HG03342 (cell line): ENCODE measurements at regions not wholly inside any gene's neighbourhood (a gene's known extent, or its start where the extent isn't known, plus 50 kb on each side); places are given as distances from the start of the nearest gene placed in this dataset.

Source experiments
- ATAC-seq: cut with Tn5 transposase; IDR thresholded peaks from one replicate; pipeline ENCODE4 v1.9.1; 2021; ENCODE audit warnings: mild to moderate bottlenecking, moderate library complexity; ENCODE audit not compliant: unreplicated experiment

- ATAC-seq: no peak
These were observed 184.6 kb upstream of the NBEA start for GRCh38 chr13:34757441-34757840.

- ATAC-seq: no peak
These were observed 183.4 kb upstream of the NBEA start for GRCh38 chr13:34758628-34759027.

GRCh38 chr13:34762312-34762711 is 179.8 kb upstream of the NBEA start:
- ATAC-seq: no peak

DNA sequence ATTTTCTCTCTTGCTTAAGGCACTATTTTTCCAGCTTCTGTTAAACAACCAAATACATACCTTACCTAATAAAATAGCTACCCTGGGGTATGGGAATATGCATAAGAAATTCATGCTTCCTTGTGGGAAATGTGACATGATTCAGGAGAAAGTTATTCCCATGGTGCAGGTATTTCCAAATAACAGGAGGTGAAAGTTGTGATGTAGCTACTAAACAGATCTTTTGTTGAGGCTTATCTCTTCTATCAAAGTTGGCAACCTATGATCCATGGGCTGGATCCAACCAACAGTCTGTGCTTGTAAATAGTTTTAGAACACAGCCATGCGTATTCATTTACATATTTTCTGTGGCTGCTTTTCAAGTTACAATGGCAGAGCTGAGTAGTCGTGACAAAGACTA is 177.8 kb upstream of the NBEA start:
- no peak for ATAC-seq

- no peak for ATAC-seq
These were observed 176.5 kb upstream of the NBEA start for GRCh38 chr13:34765446-34766180.

DNA sequence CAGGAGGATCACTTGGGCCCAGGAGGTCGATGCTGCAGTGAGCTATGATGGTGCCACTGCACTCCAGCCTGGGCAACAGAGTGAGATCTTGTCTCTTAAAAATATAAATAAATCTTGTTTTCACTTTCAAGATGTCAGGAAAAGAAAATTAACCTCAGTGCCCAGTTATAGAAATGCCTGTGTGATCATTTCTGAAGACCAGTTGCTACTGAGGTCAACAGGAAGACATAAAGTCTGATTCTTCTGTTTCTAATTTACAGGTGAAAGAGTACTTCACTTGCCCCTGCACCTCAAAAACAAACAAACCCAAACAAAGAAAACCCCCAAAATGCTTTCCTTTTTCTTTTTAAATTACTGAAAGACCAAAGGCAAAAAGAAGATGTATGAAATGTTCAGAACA is 174.3 kb upstream of the NBEA start:
- no peak for ATAC-seq

GRCh38 chr13:34772206-34772605 is 169.9 kb upstream of the NBEA start:
- ATAC-seq: no peak

DNA sequence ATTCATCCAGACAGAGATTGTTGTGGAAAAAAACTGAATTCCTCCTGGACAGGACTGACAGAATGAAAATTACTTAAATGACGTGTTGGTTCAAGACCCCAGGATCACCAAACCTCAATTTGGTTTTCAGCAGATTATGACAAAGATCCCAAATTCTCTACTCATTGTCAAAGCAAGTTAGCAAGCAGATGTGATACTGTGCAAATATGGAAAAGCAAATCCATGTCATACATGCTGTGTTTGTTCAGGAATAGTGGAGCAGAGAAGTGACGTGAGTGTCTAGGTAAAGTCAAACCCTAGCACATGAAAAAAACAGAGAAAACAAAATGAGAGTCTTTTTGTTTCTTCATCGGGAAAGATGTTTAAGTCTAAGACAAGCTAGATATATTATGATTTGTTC is 169.2 kb upstream of the NBEA start:
- ATAC-seq: no peak

GRCh38 chr13:34776390-34776981 is 165.6 kb upstream of the NBEA start:
- ATAC-seq: no peak

- no peak for ATAC-seq
These were observed 164.8 kb upstream of the NBEA start for GRCh38 chr13:34777089-34777913.

GRCh38 chr13:34777914-34778303 is 164.2 kb upstream of the NBEA start:
- ATAC-seq: no peak

- ATAC-seq: no peak
These were observed 162.9 kb upstream of the NBEA start for GRCh38 chr13:34779171-34779570.

DNA sequence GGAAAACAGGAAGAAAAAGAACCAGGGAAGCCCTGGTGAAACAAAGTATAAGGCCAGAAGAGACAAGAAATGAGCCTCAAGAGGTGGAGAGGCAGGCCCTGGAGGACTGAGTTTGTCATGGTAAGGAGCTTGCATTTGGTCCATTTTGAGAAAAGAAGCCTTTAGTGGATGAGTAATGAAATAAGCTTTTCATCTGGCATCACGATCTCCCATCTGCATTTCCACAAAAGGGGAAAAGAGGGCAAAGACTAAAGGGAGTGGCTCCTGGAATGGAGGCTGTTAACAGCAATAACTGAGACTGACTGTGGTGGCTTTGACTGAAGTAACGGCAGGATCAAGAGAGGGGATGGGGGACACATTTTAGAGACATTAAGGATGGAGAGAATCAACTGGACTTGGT is 148.8 kb upstream of the NBEA start:
- no peak for ATAC-seq

DNA sequence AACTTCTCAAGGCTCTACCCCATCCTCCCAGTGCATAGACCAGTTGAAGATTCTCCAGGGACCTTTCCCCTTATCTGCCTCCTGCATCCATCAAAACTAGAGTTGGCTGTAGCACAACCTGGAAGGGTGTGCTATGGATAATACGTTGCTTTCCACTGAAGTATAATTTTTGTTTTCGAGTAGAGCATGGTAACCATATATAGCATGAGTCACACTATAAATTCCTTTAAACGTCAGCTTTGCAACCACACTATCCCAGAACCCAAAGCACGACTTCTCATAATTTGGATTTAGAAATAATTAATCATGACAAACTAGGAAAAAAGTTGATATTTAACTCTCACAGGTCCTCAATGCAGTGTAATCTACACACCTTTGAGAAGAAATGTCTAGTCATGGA is 138.3 kb upstream of the NBEA start:
- no peak for ATAC-seq

GRCh38 chr13:34805347-34805746 is 136.7 kb upstream of the NBEA start:
- no peak for ATAC-seq

GRCh38 chr13:34808649-34809048 is 133.4 kb upstream of the NBEA start:
- no peak for ATAC-seq

DNA sequence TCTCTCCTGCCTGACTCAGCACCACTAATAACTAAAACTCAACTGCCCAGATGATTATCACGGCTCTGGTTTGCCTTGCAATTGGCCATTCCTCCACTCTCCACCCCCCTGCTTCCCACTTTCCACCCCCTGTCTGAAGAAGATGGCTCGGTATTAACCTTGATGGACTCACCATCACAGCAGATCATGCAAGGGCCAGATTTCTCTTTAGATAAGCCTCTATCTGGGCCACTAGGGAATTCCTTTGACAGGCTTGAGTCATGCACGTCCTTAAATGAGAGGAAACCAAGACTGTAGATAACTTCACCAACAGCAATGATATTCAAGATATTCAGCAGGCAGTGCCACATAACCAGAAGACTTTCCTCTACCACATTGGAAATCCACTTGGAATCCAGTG is 131.1 kb upstream of the NBEA start:
- ATAC-seq: no peak

DNA sequence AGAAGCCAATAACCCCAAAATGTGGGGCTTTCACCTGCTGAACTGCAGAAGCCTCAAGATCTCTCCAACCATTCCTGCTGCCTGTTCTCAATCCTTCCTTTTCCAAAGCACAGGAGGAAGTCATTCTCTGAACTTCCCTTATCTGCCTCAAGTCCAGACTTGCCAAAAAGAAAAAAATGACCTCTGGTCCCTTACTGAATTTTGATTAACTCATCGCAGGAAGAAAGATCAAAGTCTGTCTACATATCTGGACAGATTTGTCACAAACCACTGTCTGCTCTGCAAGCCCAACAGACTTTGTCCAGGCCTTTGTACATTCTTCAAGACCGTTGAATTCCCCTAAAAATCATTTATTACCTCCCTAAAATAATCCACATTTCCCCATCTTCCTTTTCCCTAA is 126.5 kb upstream of the NBEA start:
- no peak for ATAC-seq

GRCh38 chr13:34816245-34816884 is 125.7 kb upstream of the NBEA start:
- ATAC-seq: no peak

DNA sequence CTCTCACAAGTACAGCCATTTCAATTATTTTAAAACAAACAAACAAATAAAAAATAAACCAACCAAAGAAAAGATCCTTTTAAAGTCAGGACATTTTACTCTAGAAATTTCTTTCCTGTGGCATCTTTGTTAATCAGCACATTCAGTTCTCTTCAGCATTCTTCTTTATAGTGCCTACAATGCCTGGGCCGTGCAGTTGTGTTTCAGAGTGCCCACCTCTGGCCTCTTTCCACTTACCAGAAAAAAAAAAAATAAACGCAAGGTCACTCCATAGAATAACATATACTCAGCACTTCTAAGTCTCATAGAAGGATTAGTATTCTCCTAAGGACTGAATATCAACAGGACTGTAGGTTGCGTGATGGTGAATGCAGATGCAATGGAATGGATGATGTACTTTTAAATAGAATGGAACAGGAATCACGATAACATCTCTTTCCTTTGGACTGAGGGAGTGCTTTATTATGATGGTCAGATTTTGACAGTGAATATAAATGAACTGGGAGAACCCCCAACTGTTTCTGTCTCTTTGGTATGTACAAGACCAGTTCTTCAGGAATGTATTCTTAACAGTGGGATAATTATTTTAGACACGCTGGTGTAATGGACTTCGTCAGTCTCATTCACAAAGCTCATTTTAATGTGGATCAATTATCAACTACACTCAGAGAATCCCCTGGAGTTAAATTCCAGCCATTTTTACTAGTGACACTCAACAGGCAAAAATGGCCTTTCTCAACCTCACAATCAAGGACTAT is 125.0 kb upstream of the NBEA start:
- no peak for ATAC-seq

DNA sequence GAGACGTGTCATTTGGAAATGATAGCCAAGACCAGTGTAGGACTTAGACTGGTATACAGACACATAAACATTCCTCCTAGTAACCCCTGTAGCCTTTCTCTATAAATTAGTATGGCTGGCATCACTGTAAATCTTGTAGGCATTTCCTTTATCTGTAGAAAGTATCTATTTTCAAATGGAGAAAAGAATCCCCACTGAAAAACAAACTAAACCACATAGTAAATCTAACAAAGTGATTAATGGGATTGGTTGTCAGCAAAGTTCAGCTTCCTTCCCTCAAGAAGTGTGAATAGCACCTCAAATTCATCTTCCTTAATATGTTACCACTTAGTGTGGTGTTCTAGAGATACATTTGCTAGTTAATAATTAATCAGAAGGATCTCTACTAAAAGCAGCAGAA is 119.4 kb upstream of the NBEA start:
- no peak for ATAC-seq
